IMR-90 (cell line): ENCODE measurements at regions not wholly inside any gene's neighbourhood (a gene's known extent, or its start where the extent isn't known, plus 50 kb on each side); places are given as distances from the start of the nearest gene placed in this dataset.

Experiments used
- ATAC-seq: fragments of 200-7000 bp; cut with Tn5 transposase; 2 replicates; pipeline ENCODE4 v1.9.1; 2020; ENCODE audit warnings: low read depth, mild to moderate bottlenecking, moderate library complexity
- BruUV-seq: library from RNA; stranded (reverse); fragments of 400-500 nt; replicated peaks from 2 replicates; lab custom pipeline; 2021; lab: Mats Ljungman, UMichigan
- CTCF ChIA-PET: fragments of 300-600 bp; formaldehyde crosslinking; extraction: SDS; loops from one replicate; lab custom pipeline; 2021; ENCODE audit warnings: antibody characterized with exemption; lab: Yijun Ruan, JAX
- POLR2A ChIA-PET: fragments of 300-600 bp; sonication (Branson Sonifier 250); formaldehyde crosslinking; loops from one replicate; lab custom pipeline; 2022; ENCODE audit warnings: antibody characterized with exemption; ENCODE audit not compliant: unreplicated experiment; lab: Charles Lee
- DNase-seq: peaks from one replicate; pipeline ENCODE4 v3.0.0; 2013
- H2AFZ ChIP-seq: replicated peaks from 2 replicates; pipeline ENCODE3; 2013; ENCODE audit warnings: low read length, mild to moderate bottlenecking; ENCODE audit not compliant: poor library complexity
- H2AK5ac ChIP-seq: 2 replicates; pipeline ENCODE4 v1.6.1; 2013; ENCODE audit warnings: low read depth, low read length, inconsistent platforms
- H2AK9ac ChIP-seq: replicated peaks from 2 replicates; pipeline ENCODE3; 2013; ENCODE audit warnings: mild to moderate bottlenecking, low read depth, low read length, moderate library complexity; ENCODE audit not compliant: poor library complexity
- H2BK120ac ChIP-seq: 2 replicates; pipeline ENCODE4 v1.6.1; 2013; ENCODE audit warnings: low read depth, low read length, inconsistent platforms
- H2BK15ac ChIP-seq: 3 replicates; pipeline ENCODE4 v1.6.1; 2013; ENCODE audit warnings: low read depth, low read length, inconsistent platforms
- H2BK20ac ChIP-seq: 2 replicates; pipeline ENCODE4 v1.6.1; 2013; ENCODE audit warnings: low read depth, mild to moderate bottlenecking, inconsistent platforms, low read length, moderate library complexity
- H2BK5ac ChIP-seq: 2 replicates; pipeline ENCODE4 v1.6.1; 2013; ENCODE audit warnings: mild to moderate bottlenecking, low read depth, low read length, inconsistent platforms; ENCODE audit not compliant: poor library complexity, severe bottlenecking
- H3K14ac ChIP-seq: replicated peaks from 2 replicates; pipeline ENCODE4 v1.6.1; 2013; ENCODE audit warnings: low read depth, low read length, inconsistent platforms
- H3K18ac ChIP-seq: 2 replicates; pipeline ENCODE4 v1.6.1; 2013; ENCODE audit warnings: low read depth, low read length, control low read depth
- H3K23ac ChIP-seq: 2 replicates; pipeline ENCODE4 v1.6.1; 2013; ENCODE audit warnings: low read depth, low read length, inconsistent platforms
- H3K27ac ChIP-seq: 2 replicates; pipeline ENCODE4 v1.5.1; 2013; ENCODE audit warnings: mild to moderate bottlenecking, control low read depth, low read length; ENCODE audit not compliant: insufficient read depth
- H3K27me3 ChIP-seq: 2 replicates; pipeline ENCODE4 v1.6.1; 2013; ENCODE audit warnings: low read length; ENCODE audit not compliant: control insufficient read depth, insufficient read depth
- H3K36me3 ChIP-seq: 2 replicates; pipeline ENCODE4 v1.6.1; 2013; ENCODE audit warnings: low read length, mixed read lengths; ENCODE audit not compliant: control insufficient read depth, insufficient read depth
- H3K4ac ChIP-seq: 2 replicates; pipeline ENCODE4 v1.6.1; 2013; ENCODE audit warnings: low read depth, low read length, inconsistent platforms
- H3K4me1 ChIP-seq: 2 replicates; pipeline ENCODE4 v1.6.1; 2013; ENCODE audit warnings: low read length, mixed read lengths; ENCODE audit not compliant: control insufficient read depth, insufficient read depth
- H3K4me2 ChIP-seq: 2 replicates; pipeline ENCODE4 v1.6.1; 2013; ENCODE audit warnings: low read depth, mild to moderate bottlenecking, control low read depth, low read length, moderate library complexity
- H3K4me3 ChIP-seq: 2 replicates; pipeline ENCODE4 v1.5.1; 2013; ENCODE audit warnings: low read depth, mild to moderate bottlenecking, control low read depth, low read length, moderate library complexity; ENCODE audit not compliant: insufficient read depth
- H3K56ac ChIP-seq: 2 replicates; pipeline ENCODE4 v1.6.1; 2013; ENCODE audit warnings: low read length, inconsistent platforms; ENCODE audit not compliant: insufficient read depth; ENCODE audit errors: extremely low read depth
- H3K79me1 ChIP-seq, 2 experiments: 2 replicates each; pipeline ENCODE4 v1.6.1; 2013; ENCODE audit warnings: low read length in 2 of 2, inconsistent platforms in 1 of 2, low read depth in 1 of 2
- H3K9ac ChIP-seq: 2 replicates; pipeline ENCODE4 v1.6.1; 2013; ENCODE audit warnings: low read depth, low read length, control low read depth
- H3K9me1 ChIP-seq: 2 replicates; pipeline ENCODE4 v1.6.1; 2013; ENCODE audit warnings: low read length, inconsistent platforms; ENCODE audit not compliant: insufficient read depth
- H3K9me3 ChIP-seq: 2 replicates; pipeline ENCODE4 v1.6.1; 2013; ENCODE audit warnings: low read length; ENCODE audit not compliant: control insufficient read depth, insufficient read depth
- H4K20me1 ChIP-seq: 2 replicates; pipeline ENCODE4 v1.6.1; 2013; ENCODE audit warnings: low read length, inconsistent platforms; ENCODE audit not compliant: insufficient read depth
- H4K5ac ChIP-seq: 2 replicates; pipeline ENCODE4 v1.6.1; 2013; ENCODE audit warnings: mild to moderate bottlenecking, low read depth, low read length, control low read depth
- H4K8ac ChIP-seq, 2 experiments: 2 replicates each; pipeline ENCODE4 v1.6.1; 2013; ENCODE audit warnings: low read depth in 2 of 2, low read length in 2 of 2, control low read depth in 1 of 2, inconsistent platforms in 1 of 2
- H4K91ac ChIP-seq: 2 replicates; pipeline ENCODE4 v1.6.1; 2013; ENCODE audit warnings: low read depth, low read length, inconsistent platforms; ENCODE audit not compliant: insufficient read depth
- BHLHE40 ChIP-seq: fragments of 150-350 bp; IDR thresholded peaks from 2 replicates; pipeline ENCODE4 v1.6.1; 2016; ENCODE audit warnings: mild to moderate bottlenecking, low read depth, low read length
- CEBPB ChIP-seq: IDR thresholded peaks from 2 replicates; pipeline ENCODE4 v1.6.1; 2012; ENCODE audit warnings: low read depth, low read length, improper control_type of control experiment
- CHD1 ChIP-seq: IDR thresholded peaks from 2 replicates; pipeline ENCODE4 v1.6.1; 2012; ENCODE audit warnings: low read depth, low read length, improper control_type of control experiment
- CTCF ChIP-seq: conservative IDR thresholded peaks from 2 replicates; pipeline ENCODE4 v1.5.1; 2012; ENCODE audit warnings: mild to moderate bottlenecking, low read depth, low read length, improper control_type of control experiment
- ELK1 ChIP-seq: fragments of 150-350 bp; IDR thresholded peaks from 2 replicates; pipeline ENCODE4 v1.6.1; 2016; ENCODE audit warnings: low read depth, mild to moderate bottlenecking, low read length, moderate library complexity, borderline replicate concordance
- FOS ChIP-seq: fragments of 150-350 bp; IDR thresholded peaks from 2 replicates; pipeline ENCODE4 v1.6.1; 2016; ENCODE audit warnings: low read depth, low read length
- MAFK ChIP-seq: IDR thresholded peaks from 2 replicates; pipeline ENCODE4 v1.6.1; 2012; ENCODE audit warnings: low read depth, low read length, improper control_type of control experiment
- MAZ ChIP-seq: IDR thresholded peaks from 2 replicates; pipeline ENCODE4 v1.6.1; 2012; ENCODE audit warnings: low read depth, mild to moderate bottlenecking, low read length, improper control_type of control experiment, moderate library complexity, borderline replicate concordance
- MXI1 ChIP-seq: IDR thresholded peaks from 2 replicates; pipeline ENCODE4 v1.6.1; 2012; ENCODE audit warnings: low read depth, mild to moderate bottlenecking, low read length, moderate library complexity, borderline replicate concordance
- NFE2L2 ChIP-seq: fragments of 150-350 bp; IDR thresholded peaks from 2 replicates; pipeline ENCODE4 v1.6.1; 2016; ENCODE audit warnings: low read depth, mild to moderate bottlenecking, low read length
- POLR2A ChIP-seq: IDR thresholded peaks from 2 replicates; pipeline ENCODE4 v1.6.1; 2012; ENCODE audit warnings: mild to moderate bottlenecking, low read depth, low read length
- RAD21 ChIP-seq: IDR thresholded peaks from 2 replicates; pipeline ENCODE4 v1.6.1; 2012; ENCODE audit warnings: low read length, improper control_type of control experiment
- RCOR1 ChIP-seq: IDR thresholded peaks from 2 replicates; pipeline ENCODE4 v1.6.1; 2012; ENCODE audit warnings: mild to moderate bottlenecking, low read length, improper control_type of control experiment; ENCODE audit not compliant: insufficient replicate concordance
- RFX5 ChIP-seq: IDR thresholded peaks from 2 replicates; pipeline ENCODE4 v1.8.0; 2012; ENCODE audit warnings: low read depth, mild to moderate bottlenecking, low read length, moderate library complexity
- SMC3 ChIP-seq: fragments of 150-350 bp; IDR thresholded peaks from 2 replicates; pipeline ENCODE4 v1.6.1; 2016; ENCODE audit warnings: low read depth, mild to moderate bottlenecking, antibody characterized with exemption, low read length, moderate library complexity
- USF2 ChIP-seq: fragments of 150-350 bp; IDR thresholded peaks from 2 replicates; pipeline ENCODE4 v1.6.1; 2017; ENCODE audit warnings: mild to moderate bottlenecking, antibody characterized with exemption, low read length, low read depth
- WGBS, 2 experiments: methylation state at CpG; one replicate each; pipeline versions ENCODE4 v1.1.5 to v1.1.7; 2013; ENCODE audit warnings: missing lambda C conversion rate in 2 of 2; ENCODE audit not compliant: insufficient read length in 1 of 2; ENCODE audit errors: extremely low coverage in 2 of 2; 5-methylcytosine and 5-hydroxymethylcytosine counted together
- dilution Hi-C: fragments of 300-500 bp; cut with HindIII; formaldehyde crosslinking; loops from one replicate; pipeline ENCODE4 v1.14.3; 2018; ENCODE audit warnings: low sequenced_read_pairs; ENCODE audit not compliant: unreplicated experiment
- in situ Hi-C: fragments of 300-500 bp; cut with MboI; formaldehyde crosslinking; loops from 3 replicates; pipeline ENCODE4 v1.14.3; 2019; ENCODE audit warnings: low sequenced_read_pairs, inconsistent platforms, mixed read lengths
- intact Hi-C: fragments of 100-400 bp; cut with micrococcal nuclease; formaldehyde crosslinking; loops from 2 replicates; pipeline ENCODE4 v1.10.0; 2022

- no peak overlapping the region for H2AK5ac ChIP-seq
- no peaks in the 10 kb centered on the region for H3K36me3 ChIP-seq
- H3K79me1 ChIP-seq: no peaks in the 10 kb centered on the region
- H3K23ac ChIP-seq: no peak overlapping the region
- no peak overlapping the region for H4K91ac ChIP-seq
- TF ChIP-seq CTCF: no peak
- no peak for TF ChIP-seq FOS
- no peak for TF ChIP-seq MAFK
- TF ChIP-seq POLR2A: no peak
- no peak for TF ChIP-seq RFX5
- no peak for TF ChIP-seq MAZ
- no peak for TF ChIP-seq RCOR1
- no peak for TF ChIP-seq RAD21
- no peak for TF ChIP-seq CEBPB
- TF ChIP-seq USF2: no peak
- TF ChIP-seq BHLHE40: no peak
- TF ChIP-seq SMC3: no peak
- no peak for TF ChIP-seq NFE2L2
- TF ChIP-seq CHD1: no peak
- no peak for TF ChIP-seq MXI1
- TF ChIP-seq ELK1: no peak
- H2BK15ac ChIP-seq: no peak overlapping the region
- H3K56ac ChIP-seq: no peak overlapping the region
- no peak overlapping the region for H4K8ac ChIP-seq
- no peak overlapping the region for H2AFZ ChIP-seq
- DNase-seq (no peak), ATAC-seq (no peak)
- intact Hi-C loops: no loop called here
- no peak overlapping the region for H3K9ac ChIP-seq
- no peak overlapping the region for H3K18ac ChIP-seq
- no peak overlapping the region for H4K5ac ChIP-seq
- H3K4ac ChIP-seq: no peak overlapping the region
- no peak overlapping the region for H3K4me2 ChIP-seq
- no peak overlapping the region for H3K27ac ChIP-seq
- dilution Hi-C loops: no loop called here
- H2BK5ac ChIP-seq: no peak overlapping the region
- peaks cover 7% of the 10 kb centered on the region; the same call in 1 of the 2 replicates for H3K9me3 ChIP-seq
- no peak overlapping the region for H3K4me3 ChIP-seq
- no peak overlapping the region for H2BK20ac ChIP-seq
- no peak overlapping the region for H3K14ac ChIP-seq
- H2AK9ac ChIP-seq: no peak overlapping the region
- peaks cover 4% of the 10 kb centered on the region; the same call in 1 of the 2 replicates for H3K4me1 ChIP-seq
- 58% methylated on average over 3 of the region's 8 CpGs; no CpG with 5 or more reads in 1 of the 2 experiments for WGBS, 2 experiments
- in situ Hi-C loops: no loop called here
- no peaks in the 10 kb centered on the region for H4K20me1 ChIP-seq
- no peak overlapping the region for H2BK120ac ChIP-seq
- CTCF ChIA-PET: no interaction called here
- POLR2A ChIA-PET: no interaction called here
- BruUV-seq: no TSS peak
- H3K27me3 ChIP-seq: 0 out of 2 replicates have a peak, but pooled peaks cover 1% of the 10 kb centered on the region
- H3K9me1 ChIP-seq: no peaks in the 10 kb centered on the region
These were observed 155.6 kb downstream of the CD83 start for GRCh38 chr6:14273191-14273590.
